ENCODE measurements at regions not wholly inside any gene's neighbourhood (a gene's known extent, or its start where the extent isn't known, plus 50 kb on each side); places are given as distances from the start of the nearest gene placed in this dataset.

DNA sequence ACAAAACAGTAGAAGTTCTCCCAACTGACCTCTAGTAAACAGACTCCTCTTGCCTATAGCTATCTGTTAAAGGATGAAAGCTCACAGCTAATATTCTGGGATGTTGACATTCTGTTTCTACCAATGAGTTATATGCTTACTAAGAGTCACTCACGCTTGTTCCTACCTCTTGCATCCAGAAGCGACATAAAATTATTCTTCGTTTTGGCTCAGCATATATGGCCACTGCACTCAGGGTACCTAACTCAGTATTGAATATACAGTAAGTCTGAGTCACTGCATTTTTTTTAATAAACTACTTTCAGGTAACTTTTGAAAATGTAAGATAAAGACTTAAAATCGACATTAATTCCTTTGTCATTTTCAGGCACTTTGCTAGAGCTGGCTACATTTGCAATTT, 214.4 kb upstream of the STXBP5 start:
- DNase-seq: no peak

DNA sequence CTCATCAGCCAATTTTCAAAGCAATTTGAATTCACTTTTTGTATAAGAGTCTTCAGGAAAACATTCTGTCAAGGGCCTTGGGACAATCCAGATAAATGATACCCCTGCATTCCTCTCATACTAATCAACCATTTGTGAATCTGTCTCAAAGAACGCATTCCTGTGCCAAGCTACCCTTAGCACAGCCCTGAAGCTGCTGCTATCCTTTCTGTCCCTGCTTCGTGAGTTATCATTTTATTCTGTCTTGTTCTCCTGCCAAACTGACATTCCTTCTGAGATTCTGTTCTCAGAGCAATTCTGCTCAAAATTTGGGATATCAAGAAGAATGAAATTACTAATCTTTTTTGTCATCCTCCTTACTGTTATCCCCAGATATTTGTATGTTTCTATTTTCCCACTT, 213.9 kb upstream of the STXBP5 start:
- no peak for DNase-seq

DNA sequence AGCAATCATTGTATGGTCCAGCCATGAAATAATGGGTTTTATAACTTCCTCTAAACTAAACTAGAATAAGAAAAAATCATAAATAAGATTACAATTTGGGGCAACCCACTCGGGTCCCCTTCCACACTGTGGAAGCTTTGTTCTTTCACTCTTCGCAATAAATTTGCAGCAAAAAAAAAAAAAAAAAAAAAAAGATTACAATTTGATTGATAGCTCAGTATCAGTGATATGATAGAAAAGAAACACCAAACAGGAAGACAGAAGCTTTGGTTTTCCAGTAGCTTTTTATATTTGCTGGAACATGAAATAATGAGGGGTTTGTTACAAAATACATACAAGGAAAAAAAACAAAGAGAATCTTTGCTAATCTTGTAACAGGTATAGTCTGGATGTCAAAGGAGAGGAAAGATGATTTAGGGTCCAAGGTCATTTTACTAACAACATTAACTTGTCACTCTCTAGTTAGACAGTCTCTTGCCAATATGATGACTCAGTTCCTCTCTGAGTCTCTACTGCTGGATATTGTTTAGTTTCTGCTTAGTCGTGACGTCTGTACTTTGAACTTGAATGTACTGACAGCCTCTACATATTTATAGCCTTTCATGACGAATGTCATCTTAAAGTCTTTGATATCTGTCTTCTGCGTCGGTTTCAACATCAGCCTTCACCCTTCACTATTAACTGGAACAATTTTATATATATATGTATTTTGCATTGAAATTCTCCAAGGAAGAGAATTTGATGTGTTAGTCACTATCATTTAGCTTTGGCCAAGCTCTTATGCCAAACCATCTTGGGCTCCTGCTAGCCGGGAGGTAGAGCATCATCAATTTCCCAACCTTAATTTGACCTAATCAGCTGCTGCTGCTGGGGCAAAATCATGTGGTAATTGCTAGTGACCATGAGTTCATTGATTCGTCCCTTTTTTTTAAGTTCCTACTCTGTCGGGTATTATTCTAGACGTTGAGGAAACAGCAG, 213.1 kb upstream of the STXBP5 start:
- no peak for DNase-seq

DNA sequence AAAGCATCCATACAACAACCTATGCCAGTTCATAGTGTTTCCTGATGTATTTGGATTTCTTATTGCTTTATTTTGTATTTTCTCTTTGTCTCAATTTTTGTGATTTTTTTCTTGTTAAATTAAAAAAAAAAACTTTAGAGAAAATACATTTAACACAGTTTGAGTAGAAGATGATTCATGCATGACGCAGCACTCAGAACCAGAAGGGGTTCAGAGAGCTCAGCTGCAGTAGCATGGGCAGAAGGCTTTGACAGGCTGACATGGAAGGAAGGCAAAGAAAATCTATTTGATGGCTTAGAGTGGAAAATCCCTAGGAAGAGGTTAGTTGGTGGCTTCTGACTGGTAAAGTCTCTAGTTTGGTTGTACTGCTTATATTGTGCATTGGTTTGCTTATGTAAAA, 207.2 kb upstream of the STXBP5 start:
- no peak for DNase-seq

DNA sequence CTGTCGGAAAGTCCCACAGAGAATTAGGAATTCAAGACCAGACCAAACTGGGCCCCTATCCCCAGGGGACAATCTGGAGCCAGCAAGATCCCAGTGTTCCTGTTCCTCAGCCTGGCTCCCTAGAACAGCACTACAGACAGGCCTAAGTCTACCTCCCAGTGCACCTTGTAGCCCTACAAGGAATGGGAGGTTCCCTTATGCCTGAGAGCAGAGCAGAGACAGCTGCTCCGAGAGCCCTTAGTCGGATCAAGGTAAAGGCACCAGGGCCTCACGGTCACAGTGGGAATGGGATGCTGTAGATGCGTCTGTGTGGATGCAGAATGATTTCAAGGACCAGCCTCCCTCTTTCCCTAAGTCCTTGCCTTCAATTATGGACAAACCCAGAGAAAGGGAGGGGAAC, 204.5 kb upstream of the STXBP5 start:
- no peak for DNase-seq

DNA sequence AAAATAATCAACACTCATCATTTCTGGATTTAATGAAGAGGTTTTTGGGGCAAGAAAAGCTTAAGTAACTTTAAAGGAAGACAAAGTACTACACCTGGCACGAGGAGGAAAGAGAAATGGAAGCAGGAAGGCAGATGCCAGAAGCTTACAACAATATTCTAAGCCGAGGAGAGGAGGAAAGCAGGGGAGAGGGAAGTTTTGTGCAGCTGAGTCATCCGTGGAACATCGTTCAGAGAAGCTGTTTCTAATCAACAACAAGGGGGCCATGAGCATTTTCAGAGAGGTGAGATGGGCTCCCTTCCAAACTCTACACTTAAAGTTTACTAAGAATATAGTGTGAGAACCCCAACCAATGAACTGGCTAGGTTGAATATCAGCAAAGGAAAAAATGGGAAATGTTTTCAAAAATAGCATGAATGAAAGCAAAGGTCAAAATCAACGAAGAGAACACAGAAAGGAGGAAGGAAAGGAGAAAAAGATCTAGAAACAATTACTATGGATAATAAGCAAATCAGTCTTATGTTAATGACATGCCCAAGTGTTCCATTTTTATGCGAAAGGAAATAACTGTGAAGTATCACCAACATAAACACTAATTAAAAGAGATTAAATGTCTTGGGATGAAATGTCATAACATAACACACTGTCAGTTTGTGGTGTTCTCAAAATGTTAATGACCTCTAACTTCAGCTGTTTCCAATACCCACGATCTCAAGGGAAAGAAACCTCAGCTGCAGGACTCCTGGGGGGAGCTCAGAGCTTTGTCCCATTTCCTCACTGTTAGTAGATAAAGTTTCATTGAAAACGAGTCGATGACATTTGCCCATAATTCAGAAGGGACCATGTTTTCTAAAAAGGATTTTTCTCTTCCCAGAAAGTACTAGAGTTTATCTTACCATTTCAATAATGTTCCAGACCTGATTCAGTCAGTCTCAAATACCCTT, 203.4 kb upstream of the STXBP5 start:
- DNase-seq: no peak

DNA sequence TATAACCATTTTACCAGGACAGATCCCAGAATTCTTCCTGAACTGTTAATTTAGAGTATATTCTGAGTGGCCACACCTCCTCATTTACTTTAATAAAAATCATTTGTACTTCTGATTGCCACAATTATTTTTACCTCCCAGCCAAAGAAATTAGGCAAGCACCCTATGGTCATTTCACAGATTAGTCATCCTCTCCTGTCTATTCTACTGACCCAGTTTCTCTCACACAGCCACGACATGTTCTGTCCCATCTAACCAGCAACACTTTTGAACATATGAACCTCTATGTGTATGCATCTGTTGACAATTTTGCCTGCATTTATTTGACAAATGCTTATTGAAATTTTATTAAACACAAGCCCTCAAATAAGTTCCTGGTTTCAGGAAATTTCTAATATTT, 202.6 kb upstream of the STXBP5 start:
- no peak for DNase-seq

DNA sequence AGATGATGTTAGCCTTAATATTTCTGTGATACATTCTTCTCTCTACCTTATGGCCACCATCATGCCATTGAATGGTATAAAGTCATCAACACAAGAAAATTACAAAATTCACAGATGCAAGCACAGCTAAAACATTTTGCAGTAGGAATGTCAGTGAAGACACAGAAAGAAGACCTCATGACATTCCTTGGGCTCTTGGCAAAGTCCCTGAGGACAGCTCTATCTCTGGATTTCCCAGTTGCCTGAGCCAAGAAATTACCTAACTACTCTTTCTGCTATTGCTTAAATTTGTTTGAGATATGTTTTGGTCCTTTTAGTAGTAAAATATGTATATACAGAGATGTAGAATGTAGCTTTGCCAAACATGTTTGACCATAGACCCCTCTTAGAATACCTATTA, 201.0 kb upstream of the STXBP5 start:
- DNase-seq: no peak

DNA sequence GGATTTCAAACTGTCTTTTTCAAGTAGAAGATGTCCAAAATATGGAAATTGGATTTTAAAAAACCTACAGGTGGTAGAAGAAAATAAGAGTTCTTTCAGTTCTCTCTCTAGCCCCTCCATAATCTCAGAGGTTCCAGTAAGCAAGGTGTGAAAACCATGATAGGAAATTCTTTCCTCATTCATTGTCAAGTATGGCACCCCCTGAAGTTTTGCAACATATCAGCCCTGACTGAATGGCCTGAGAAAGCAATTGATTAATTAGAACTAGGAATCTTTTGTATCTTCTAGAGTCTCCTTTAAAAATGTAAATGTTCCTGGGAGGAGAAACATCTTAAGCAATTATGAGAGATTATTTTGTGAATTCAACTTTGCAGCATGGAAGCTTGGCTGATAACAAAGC, 198.7 kb upstream of the STXBP5 start:
- DNase-seq: no peak

DNA sequence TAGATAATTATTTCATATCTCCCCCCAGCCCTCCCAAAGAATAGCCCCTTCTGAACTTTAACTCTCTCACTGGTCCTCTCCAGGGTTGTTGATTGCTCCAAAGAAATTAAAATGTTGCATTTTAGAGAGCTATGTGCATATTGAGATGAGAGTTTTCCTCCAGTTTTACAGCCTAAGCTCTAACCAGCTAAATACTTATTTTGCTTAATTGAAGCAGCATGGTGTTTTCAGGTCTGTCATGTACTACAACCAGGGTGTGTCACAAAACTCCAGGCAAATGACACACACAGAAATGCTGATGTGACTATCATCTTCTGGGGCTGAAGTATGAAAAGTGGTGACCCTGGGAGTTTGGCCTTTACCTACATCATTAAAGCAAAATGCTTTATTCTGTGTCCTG, 196.8 kb upstream of the STXBP5 start:
- no peak for DNase-seq

DNA sequence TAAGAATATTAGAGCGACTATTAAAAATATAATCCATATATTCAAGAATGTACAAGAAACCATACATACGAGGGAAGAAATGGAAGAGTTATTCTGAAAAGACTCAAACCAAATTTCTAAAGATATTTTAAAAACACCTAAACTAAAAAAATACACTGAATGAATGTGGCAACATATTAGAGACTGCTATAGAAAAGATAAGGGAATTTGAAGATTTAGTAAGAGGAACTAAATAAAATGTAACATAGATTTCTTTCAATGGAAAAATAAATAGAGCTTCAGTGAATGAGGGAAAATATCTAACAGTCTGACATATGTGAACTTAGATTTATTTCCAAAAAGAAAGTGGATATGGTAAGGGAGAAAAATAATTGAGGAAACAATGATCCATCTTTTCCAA, 194.9 kb upstream of the STXBP5 start:
- no peak for DNase-seq

DNA sequence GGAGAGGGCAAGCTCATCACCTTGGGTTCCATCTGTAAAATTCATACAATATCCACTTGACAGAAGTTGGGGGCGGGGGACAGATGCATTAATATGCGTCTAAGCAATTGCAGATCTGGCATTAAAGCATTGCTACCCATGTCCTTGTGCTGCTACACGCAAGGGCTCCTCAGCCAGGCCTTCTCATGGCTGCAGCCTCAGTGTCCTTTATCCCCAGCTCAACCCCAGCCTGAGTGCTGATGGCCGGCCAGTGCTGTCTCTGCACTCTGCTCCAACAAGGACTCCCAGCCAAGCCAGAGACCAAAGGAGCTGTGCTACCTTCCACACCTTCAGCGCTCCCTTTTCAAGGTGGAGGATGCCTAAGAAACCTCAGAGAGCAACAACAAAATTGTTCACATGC, 188.5 kb upstream of the STXBP5 start:
- no peak for DNase-seq

DNA sequence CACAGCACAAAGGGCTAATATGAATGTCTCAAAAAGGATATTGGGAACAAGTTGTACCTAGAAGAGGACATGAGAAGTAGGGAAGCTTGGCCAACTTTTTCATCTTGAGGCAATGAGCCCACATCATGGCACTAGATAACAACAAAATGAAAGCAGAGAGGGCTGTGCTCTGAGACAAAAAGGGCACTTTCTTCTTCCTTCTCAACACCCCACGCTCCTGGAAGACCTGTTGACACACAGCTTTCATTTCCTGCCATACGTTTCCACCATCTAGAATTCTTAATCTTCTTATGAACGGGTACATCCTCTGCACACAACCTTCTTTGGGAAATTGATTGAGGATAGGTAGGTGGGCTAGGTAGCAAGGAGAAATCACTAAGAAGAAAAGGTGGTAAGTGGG, 187.8 kb upstream of the STXBP5 start:
- no peak for DNase-seq

DNA sequence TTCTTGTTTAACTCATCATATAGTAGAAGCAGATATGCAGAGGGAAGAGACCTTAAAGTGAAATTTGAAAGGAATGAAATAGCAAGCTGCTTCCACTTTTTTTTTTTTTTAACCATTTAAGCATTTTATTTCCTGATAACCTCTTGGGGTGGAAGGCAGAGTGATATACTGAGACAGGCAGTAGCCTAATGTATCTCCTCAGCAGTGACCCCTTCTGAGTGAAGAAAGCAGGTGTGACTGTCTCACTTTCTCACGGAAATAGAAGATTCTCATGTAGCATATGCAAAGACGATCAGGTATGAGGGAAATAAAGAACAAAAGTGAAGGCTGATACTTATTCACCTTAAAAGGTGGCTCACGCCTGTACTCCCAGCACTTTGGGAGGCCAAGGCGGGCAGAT, 187.1 kb upstream of the STXBP5 start:
- no peak for DNase-seq

DNA sequence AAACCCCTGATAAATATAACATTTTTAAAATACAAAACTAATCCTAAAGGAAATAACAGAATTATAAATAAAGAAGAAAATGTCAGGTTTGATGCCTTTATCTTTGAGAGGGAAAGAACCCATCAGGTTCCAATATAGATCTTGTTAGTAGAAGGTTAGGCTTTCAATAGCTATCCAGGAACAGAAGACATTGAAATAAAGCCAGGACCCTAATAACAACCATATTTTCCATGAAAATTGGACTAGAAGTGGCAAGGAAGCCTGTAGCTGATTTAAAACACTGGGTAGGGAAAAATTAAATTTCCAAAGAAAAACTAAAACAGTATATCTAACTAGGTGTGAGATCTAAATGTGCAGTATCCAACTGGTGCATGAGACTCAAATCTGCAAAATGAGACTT, 185.2 kb upstream of the STXBP5 start:
- no peak for DNase-seq

DNA sequence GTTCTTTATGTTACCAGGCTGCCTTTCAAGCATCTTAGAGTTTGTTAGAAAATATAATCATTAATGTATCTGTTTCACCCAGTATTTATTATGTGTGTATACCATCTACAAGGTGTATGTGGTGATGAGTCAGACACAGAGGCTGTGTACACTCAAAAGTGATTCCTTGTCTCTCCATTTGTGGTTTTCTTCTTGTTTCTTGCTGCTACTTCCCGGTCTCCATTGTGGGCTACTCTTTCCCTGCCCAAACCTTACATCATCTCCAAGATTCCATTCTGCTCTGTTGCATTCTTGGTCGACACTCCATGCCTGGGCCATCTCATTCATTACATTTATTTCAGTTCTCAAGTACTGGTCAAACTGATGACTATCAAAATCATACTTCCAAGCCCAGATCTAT, 182.2 kb upstream of the STXBP5 start:
- no peak for DNase-seq

DNA sequence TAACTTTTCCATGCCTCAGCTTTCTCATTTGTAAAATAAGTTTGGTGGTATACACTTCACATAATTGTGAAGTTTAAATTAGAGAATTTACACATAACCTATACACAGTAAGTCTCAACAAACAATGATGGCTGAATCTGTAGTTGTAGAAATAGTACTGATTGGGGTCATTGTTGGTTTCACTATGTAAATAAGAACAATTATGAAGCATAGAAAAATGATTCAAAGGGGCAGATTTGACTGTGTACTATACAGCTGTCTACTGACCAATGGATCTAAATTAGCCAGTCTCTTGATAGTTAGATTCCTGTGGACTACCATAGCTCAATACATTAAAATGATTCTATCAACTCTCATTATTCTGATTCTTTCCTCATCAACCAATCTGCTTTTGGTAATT, 181.1 kb upstream of the STXBP5 start:
- DNase-seq: no peak

DNA sequence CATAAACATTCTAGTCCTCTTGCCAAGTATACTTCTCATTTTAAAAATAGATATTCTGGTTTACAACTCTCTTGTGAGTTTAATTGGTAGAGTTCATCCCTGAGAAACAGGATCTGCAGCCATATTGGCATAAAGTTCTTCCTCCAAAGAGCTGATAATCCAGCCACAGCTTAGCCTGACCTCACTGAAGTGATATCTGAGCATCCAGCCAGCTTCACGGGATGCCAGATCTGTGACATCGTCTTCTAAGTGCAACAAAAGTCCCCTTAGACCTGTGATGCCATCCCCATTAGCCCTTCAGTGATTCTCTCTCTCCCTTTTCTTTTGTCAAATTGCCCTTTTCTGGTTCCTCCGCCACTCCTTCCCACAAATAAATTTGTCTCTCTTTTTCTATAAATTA, 180.6 kb upstream of the STXBP5 start:
- DNase-seq: no peak

DNA sequence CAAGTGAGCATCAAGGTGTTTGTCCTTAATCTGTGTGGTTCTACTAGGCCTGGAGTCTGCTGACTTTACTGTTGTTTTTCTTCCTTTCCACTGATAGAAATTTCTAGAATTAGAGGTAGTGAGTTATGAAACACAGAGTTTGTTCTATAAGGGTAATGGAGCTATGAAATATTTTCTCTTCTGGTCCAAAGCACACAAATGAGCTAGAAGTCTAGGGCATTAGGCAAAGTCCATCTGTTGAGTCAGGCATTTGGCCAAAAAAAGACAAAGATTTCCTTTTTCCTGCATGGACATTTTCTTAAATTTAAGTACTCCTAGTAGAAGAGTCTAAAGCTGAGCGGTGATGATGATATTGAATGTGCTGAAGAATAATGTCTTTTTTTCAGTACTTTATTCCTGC, 174.3 kb upstream of the STXBP5 start:
- no peak for DNase-seq

DNA sequence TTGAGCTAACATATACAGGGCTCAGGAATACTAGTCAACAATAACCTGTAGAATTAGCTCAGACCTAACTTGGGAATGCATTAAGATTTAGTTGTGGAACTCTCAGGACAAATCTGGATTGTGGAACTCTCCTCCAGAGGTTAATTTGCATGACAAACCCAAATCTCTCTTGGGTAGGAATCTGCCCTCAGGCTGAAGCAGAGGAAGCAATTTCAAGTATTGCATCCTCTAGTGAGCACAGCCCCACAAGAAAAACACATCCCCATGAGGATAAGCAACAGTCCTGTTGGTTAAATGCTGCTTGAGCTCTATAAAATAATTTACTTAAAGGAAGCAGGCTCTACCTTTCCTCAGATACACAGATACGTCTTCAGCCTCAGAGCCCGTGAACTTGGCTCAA, 170.9 kb upstream of the STXBP5 start:
- DNase-seq: no peak

DNA sequence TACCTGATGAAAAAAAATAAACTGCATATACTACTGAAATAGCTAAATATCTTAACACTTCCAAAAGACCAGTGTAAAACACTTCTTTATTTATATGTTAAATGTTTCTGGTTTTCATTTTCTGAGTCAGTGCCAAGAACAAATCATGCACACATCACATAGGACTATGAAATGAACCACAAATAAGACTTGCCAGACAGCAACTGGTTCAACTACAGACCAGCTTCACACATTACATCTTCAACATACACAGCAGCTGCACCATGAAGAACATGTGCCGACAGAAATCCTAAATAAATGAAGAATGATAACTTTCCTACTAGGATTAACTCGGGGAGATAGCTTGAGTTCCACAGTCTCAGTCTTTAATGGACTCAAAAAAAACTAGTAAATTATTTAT, 168.3 kb upstream of the STXBP5 start:
- no peak for DNase-seq

DNA sequence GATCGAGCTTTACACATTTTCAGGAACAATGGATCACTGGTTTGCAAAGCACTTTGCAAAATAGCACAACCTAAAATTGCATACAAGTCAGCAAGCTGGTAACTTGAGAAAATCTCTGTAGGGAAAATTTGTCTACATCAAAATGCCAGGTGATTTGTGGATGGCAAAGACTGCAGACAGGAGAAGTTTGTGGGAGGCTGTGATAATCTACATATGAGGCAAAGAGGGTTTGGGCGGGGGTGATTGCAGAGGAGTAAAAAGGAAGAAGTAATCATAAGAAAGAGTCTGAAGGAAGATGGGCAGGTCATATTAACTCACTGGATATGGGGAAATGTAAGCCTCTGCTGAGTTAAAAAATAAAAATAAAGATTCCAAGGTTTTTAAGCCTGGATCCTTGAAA, 166.3 kb upstream of the STXBP5 start:
- no peak for DNase-seq

DNA sequence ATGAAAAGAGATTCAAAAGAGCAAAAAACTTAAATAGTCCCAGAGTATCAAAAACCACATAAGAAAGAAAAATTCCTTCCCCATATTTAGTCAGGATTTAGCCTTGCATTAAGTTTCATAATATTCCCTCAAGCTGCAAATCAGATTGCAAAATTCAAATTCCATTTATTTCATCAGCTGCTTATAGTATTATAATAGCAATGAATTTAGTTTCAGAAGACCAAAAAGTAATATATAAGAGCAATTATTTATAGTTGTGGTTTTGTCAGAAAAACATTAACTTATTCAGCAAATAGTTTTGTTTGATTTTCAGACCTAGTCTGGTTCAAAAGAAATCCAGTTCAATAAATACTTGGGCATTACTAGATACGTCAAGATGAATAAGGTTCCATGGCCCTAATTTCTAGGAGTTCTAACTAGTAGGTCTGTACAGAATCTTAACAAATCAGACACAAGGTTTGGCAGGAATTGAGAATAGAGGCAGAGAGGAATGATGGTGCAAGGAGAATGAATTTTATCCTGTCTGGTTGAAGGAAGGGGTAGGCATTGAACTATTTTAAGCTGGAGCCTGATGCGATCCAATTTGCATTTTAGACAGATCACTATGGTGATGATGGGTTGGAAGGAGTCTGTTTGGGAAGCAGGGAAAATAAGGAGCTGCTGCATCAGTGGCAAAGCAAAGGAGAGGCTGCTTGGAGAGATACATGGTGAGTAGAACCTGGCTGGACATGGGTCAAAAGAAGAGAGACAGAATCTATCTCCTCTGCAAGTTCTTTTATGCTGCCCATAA, 163.9 kb upstream of the STXBP5 start:
- DNase-seq: no peak
